H1 (cell line): ENCODE measurements at regions not wholly inside any gene's neighbourhood (a gene's known extent, or its start where the extent isn't known, plus 50 kb on each side); places are given as distances from the start of the nearest gene placed in this dataset.

Experiments used
- CTCF ChIA-PET: fragments of 300-600 bp; sonication (Branson Sonifier 250); formaldehyde crosslinking; loops from one replicate; lab custom pipeline; 2021; ENCODE audit not compliant: partially characterized antibody; lab: Charles Lee
- POLR2A ChIA-PET: fragments of 300-600 bp; sonication (Branson Sonifier 250); formaldehyde crosslinking; loops from one replicate; lab custom pipeline; 2021; ENCODE audit warnings: inconsistent platforms; ENCODE audit not compliant: partially characterized antibody; lab: Charles Lee
- DNase-seq, 2 experiments: peaks; one replicate each; pipeline versions ENCODE4 v3.0.0 to v3.0.0-alpha.2; 2010 to 2022; ENCODE audit warnings: low spot score in 2 of 2, low read depth in 1 of 2, mixed read lengths in 1 of 2
- FAIRE-seq: peaks from 2 replicates; lab custom pipeline; 2011; peaks lifted over from hg19 to GRCh38; lab: Jason Lieb, UNC
- H2AFZ ChIP-seq: 2 replicates; pipeline ENCODE4 v1.8.1; 2012; ENCODE audit warnings: low read length, inconsistent platforms
- H2AK5ac ChIP-seq: 2 replicates; pipeline ENCODE4 v1.6.1; 2013; ENCODE audit warnings: low read depth, low read length
- H2BK120ac ChIP-seq: replicated peaks from 2 replicates; pipeline ENCODE3; 2013; ENCODE audit warnings: low read depth, low read length, inconsistent platforms
- H2BK12ac ChIP-seq: 2 replicates; pipeline ENCODE4 v1.6.1; 2013; ENCODE audit warnings: low read depth, low read length
- H2BK15ac ChIP-seq: 2 replicates; pipeline ENCODE4 v1.6.1; 2013; ENCODE audit warnings: low read length
- H2BK20ac ChIP-seq: 2 replicates; pipeline ENCODE4 v1.6.1; 2013; ENCODE audit warnings: low read length
- H2BK5ac ChIP-seq: 2 replicates; pipeline ENCODE4 v1.6.1; 2013; ENCODE audit warnings: low read depth, low read length
- H3K14ac ChIP-seq: 2 replicates; pipeline ENCODE4 v1.6.1; 2013; ENCODE audit warnings: inconsistent platforms; ENCODE audit not compliant: insufficient read length
- H3K18ac ChIP-seq: 2 replicates; pipeline ENCODE4 v1.6.1; 2013; ENCODE audit warnings: low read length; ENCODE audit errors: extremely low read depth
- H3K23ac ChIP-seq: 2 replicates; pipeline ENCODE4 v1.6.1; 2013; ENCODE audit warnings: inconsistent platforms; ENCODE audit not compliant: insufficient read length
- H3K23me2 ChIP-seq: 2 replicates; pipeline ENCODE4 v1.6.1; 2013; ENCODE audit warnings: low read depth, low read length
- H3K27ac ChIP-seq: 2 replicates; pipeline ENCODE4 v1.6.1; 2011; ENCODE audit warnings: low read depth, low read length, inconsistent platforms
- H3K27me3 ChIP-seq, 4 experiments: replicated peaks in 1 of 4; 1 replicate in 1 of 4; 2 replicates in 3 of 4; pipeline versions ENCODE4 v1.6.1 to v1.8.1; 2011 to 2013; ENCODE audit warnings: low read length in 3 of 4, mild to moderate bottlenecking in 3 of 4, inconsistent platforms in 2 of 4, mixed read lengths in 2 of 4, moderate library complexity in 1 of 4; ENCODE audit not compliant: control insufficient read depth in 3 of 4, insufficient read depth in 3 of 4; ENCODE audit errors: extremely low read depth in 1 of 4
- H3K36me3 ChIP-seq, 4 experiments: 2 replicates each; pipeline versions ENCODE4 v1.6.1 to v1.8.1; 2011 to 2013; ENCODE audit warnings: mild to moderate bottlenecking in 4 of 4, low read length in 3 of 4, moderate library complexity in 2 of 4, control low read depth in 1 of 4, inconsistent platforms in 1 of 4; ENCODE audit not compliant: insufficient read depth in 4 of 4, control insufficient read depth in 2 of 4
- H3K4ac ChIP-seq: replicated peaks from 2 replicates; pipeline ENCODE3; 2013; ENCODE audit warnings: low read length, low read depth, mixed read lengths, inconsistent platforms; ENCODE audit not compliant: insufficient read length
- H3K4me1 ChIP-seq, 4 experiments: replicated peaks in 1 of 4; 1 replicate in 1 of 4; 2 replicates in 3 of 4; pipeline versions ENCODE4 v1.6.1 to v1.8.1; 2011 to 2013; ENCODE audit warnings: low read length in 3 of 4, inconsistent platforms in 2 of 4, mixed read lengths in 1 of 4; ENCODE audit not compliant: insufficient read depth in 4 of 4, control insufficient read depth in 3 of 4
- H3K4me2 ChIP-seq, 2 experiments: 2 replicates each; pipeline versions ENCODE4 v1.6.1 to v1.8.1; 2011 to 2013; ENCODE audit warnings: low read depth in 2 of 2, low read length in 2 of 2, control low read depth in 1 of 2, inconsistent platforms in 1 of 2, mild to moderate bottlenecking in 1 of 2; ENCODE audit not compliant: insufficient read depth in 1 of 2
- H3K4me3 ChIP-seq, 4 experiments: fragments of 200-600, 300-600 bp in 1 of 4; sonication (generic), shearing (Covaris generic), sonication (Bioruptor Twin) in 1 of 4; 2 replicates each; pipeline versions ENCODE4 v1.5.1 to v1.8.1; 2011 to 2016; ENCODE audit warnings: low read length in 4 of 4, low read depth in 3 of 4, control low read depth in 2 of 4, inconsistent platforms in 2 of 4, mild to moderate bottlenecking in 2 of 4, mixed read lengths in 1 of 4, moderate library complexity in 1 of 4; ENCODE audit not compliant: insufficient read depth in 2 of 4; ENCODE audit errors: extremely low read depth in 1 of 4
- H3K56ac ChIP-seq: replicated peaks from 2 replicates; pipeline ENCODE3; 2013; ENCODE audit warnings: low read depth, mild to moderate bottlenecking, mixed read lengths, low read length, inconsistent platforms; ENCODE audit not compliant: insufficient read length
- H3K79me1 ChIP-seq: 2 replicates; pipeline ENCODE4 v1.6.1; 2013; ENCODE audit warnings: low read depth, low read length, control low read depth
- H3K79me2 ChIP-seq, 2 experiments: 2 replicates each; pipeline versions ENCODE4 v1.6.1 to v1.8.1; 2012 to 2013; ENCODE audit warnings: low read length in 2 of 2, mild to moderate bottlenecking in 2 of 2, inconsistent platforms in 1 of 2; ENCODE audit not compliant: insufficient read depth in 2 of 2, control insufficient read depth in 1 of 2
- H3K9ac ChIP-seq, 4 experiments: replicated peaks in 1 of 4; 1 replicate in 1 of 4; 2 replicates in 3 of 4; pipeline versions ENCODE4 v1.6.1 to v1.8.1; 2011 to 2013; ENCODE audit warnings: low read depth in 3 of 4, low read length in 3 of 4, control low read depth in 2 of 4, mild to moderate bottlenecking in 2 of 4, moderate library complexity in 2 of 4, inconsistent platforms in 1 of 4; ENCODE audit errors: extremely low read depth in 1 of 4
- H3K9me3 ChIP-seq, 2 experiments: 2 replicates each; pipeline versions ENCODE4 v1.6.1 to v1.8.1; 2012 to 2013; ENCODE audit warnings: mild to moderate bottlenecking in 2 of 2, moderate library complexity in 2 of 2, control low read depth in 1 of 2, inconsistent platforms in 1 of 2, low read depth in 1 of 2, low read length in 1 of 2, mixed read lengths in 1 of 2; ENCODE audit not compliant: insufficient read depth in 2 of 2
- H4K20me1 ChIP-seq, 2 experiments: replicated peaks in 1 of 2; 2 replicates each; pipeline versions ENCODE3 to v1.8.1; 2011 to 2013; ENCODE audit warnings: inconsistent platforms in 2 of 2, low read length in 2 of 2, mild to moderate bottlenecking in 1 of 2; ENCODE audit not compliant: insufficient read depth in 2 of 2, control insufficient read depth in 1 of 2
- H4K5ac ChIP-seq: 2 replicates; pipeline ENCODE4 v1.6.1; 2013; ENCODE audit warnings: low read length, low read depth, mixed read lengths, inconsistent platforms; ENCODE audit not compliant: insufficient read length
- H4K8ac ChIP-seq: 2 replicates; pipeline ENCODE4 v1.8.0; 2013; ENCODE audit warnings: mild to moderate bottlenecking, moderate library complexity, low read length, inconsistent platforms; ENCODE audit not compliant: insufficient read depth; ENCODE audit errors: extremely low read depth
- H4K91ac ChIP-seq: replicated peaks from 2 replicates; pipeline ENCODE3; 2013; ENCODE audit warnings: low read length, mixed read lengths, inconsistent platforms; ENCODE audit not compliant: insufficient read length
- ATF2 ChIP-seq: IDR thresholded peaks from 2 replicates; pipeline ENCODE4 v1.6.1; 2012; ENCODE audit warnings: low read length, inconsistent platforms
- BCL11A ChIP-seq, 2 experiments: IDR thresholded peaks; one replicate each; pipeline ENCODE4 v1.6.1; 2011; ENCODE audit warnings: low read depth in 2 of 2, low read length in 2 of 2, mild to moderate bottlenecking in 2 of 2
- CBX5 ChIP-seq: fragments of 300-800, 300-1000 bp; sonication (generic); IDR thresholded peaks from 2 replicates; pipeline ENCODE4 v1.7.1; 2016; ENCODE audit warnings: antibody characterized with exemption, low read length, low read depth
- EGR1 ChIP-seq: IDR thresholded peaks from 2 replicates; pipeline ENCODE4 v1.6.1; 2011; ENCODE audit warnings: low read depth, low read length, borderline replicate concordance
- KDM5A ChIP-seq: fragments of 200-600 bp; IDR thresholded peaks from 2 replicates; pipeline ENCODE4 v1.7.1; 2012; ENCODE audit warnings: mild to moderate bottlenecking, low read length, inconsistent platforms, mixed read lengths
- MAX ChIP-seq: IDR thresholded peaks from 2 replicates; pipeline ENCODE4 v1.6.1; 2012; ENCODE audit warnings: inconsistent platforms
- RBBP5 ChIP-seq: IDR thresholded peaks from 2 replicates; pipeline ENCODE4 v1.7.1; 2012; ENCODE audit warnings: low read depth, mild to moderate bottlenecking, inconsistent platforms, low read length, moderate library complexity, borderline replicate concordance
- SIN3A ChIP-seq, 2 experiments: IDR thresholded peaks in 1 of 2; conservative IDR thresholded peaks in 1 of 2; 2 replicates each; pipeline ENCODE4 v1.6.1; 2011 to 2012; ENCODE audit warnings: low read length in 2 of 2, improper control_type of control experiment in 1 of 2, low read depth in 1 of 2, mild to moderate bottlenecking in 1 of 2
- SP4 ChIP-seq: IDR thresholded peaks from 2 replicates; pipeline ENCODE4 v1.6.1; 2012; ENCODE audit warnings: low read length, inconsistent platforms
- ZNF274 ChIP-seq: IDR thresholded peaks from 2 replicates; pipeline ENCODE4 v1.7.0; 2012; ENCODE audit warnings: low read length, borderline replicate concordance; ENCODE audit errors: extremely low read depth
- WGBS, 2 experiments: shearing (Covaris generic) in 1 of 2; methylation state at CpG; one replicate each; pipeline versions ENCODE4 v1.1.6 to v1.1.7; 2013 to 2015; ENCODE audit warnings: low lambda C conversion rate in 2 of 2, mixed read lengths in 2 of 2, inconsistent platforms in 1 of 2, low coverage in 1 of 2, missing lambda C conversion rate in 1 of 2; ENCODE audit not compliant: insufficient replicate concordance in 2 of 2, insufficient coverage in 1 of 2, insufficient read length in 1 of 2; ENCODE audit errors: extremely low coverage in 1 of 2, missing lambda C conversion rate in 1 of 2; 5-methylcytosine and 5-hydroxymethylcytosine counted together

GRCh38 chr14:71521238-71522135 is 410.7 kb upstream of the RGS6 start:
- no peak overlapping the region for H3K56ac ChIP-seq
- peaks cover 0 to 13% of the 10 kb centered on the region in 2 experiments; a peak in 2 of 4 replicates for H3K79me2 ChIP-seq
- no peaks in the 10 kb centered on the region; the same call in 1 of the 2 replicates for H3K79me1 ChIP-seq
- 0 out of 4 replicates have a peak, but pooled peaks cover 0 to 3% of the 10 kb centered on the region in 2 experiments for H3K9me3 ChIP-seq
- H4K20me1 ChIP-seq, result no peaks in the 10 kb centered on the region
- H3K14ac ChIP-seq, result no peak overlapping the region
- H4K8ac ChIP-seq, result no peak overlapping the region
- H2BK20ac ChIP-seq, result no peak overlapping the region
- H2BK5ac ChIP-seq, result no peak overlapping the region
- CTCF ChIA-PET, result no interaction called here
- H4K91ac ChIP-seq, result no peak overlapping the region
- H3K23ac ChIP-seq, result no peak overlapping the region
- H3K4me3 ChIP-seq, result no peak overlapping the region
- H4K5ac ChIP-seq, result no peak overlapping the region
- POLR2A ChIA-PET, result no interaction called here
- no peak for FAIRE-seq
- no peak for DNase-seq
- H3K36me3 ChIP-seq, result peaks cover 0 to 6% (median 0%) of the 10 kb centered on the region in 4 experiments; a peak in 1 of 8 replicates
- peaks cover 0 to 2% (median 0%) of the 10 kb centered on the region in 4 experiments; a peak in 1 of 7 replicates for H3K4me1 ChIP-seq
- H2AK5ac ChIP-seq, result no peak overlapping the region
- H3K27me3 ChIP-seq, result no peaks in the 10 kb centered on the region
- H3K9ac ChIP-seq, result no peak overlapping the region
- H2AFZ ChIP-seq, result no peak overlapping the region
- H3K18ac ChIP-seq, result no peak overlapping the region
- no peaks in the 10 kb centered on the region for H3K23me2 ChIP-seq
- no peak overlapping the region for H2BK12ac ChIP-seq
- 94% methylated on average over 3 of the region's 3 CpGs; no CpG with 5 or more reads in 1 of the 2 experiments for WGBS, 2 experiments
- H3K4ac ChIP-seq, result no peak overlapping the region
- no peak overlapping the region for H3K27ac ChIP-seq
- H2BK15ac ChIP-seq, result no peak overlapping the region
- H3K4me2 ChIP-seq, result no peak overlapping the region
- H2BK120ac ChIP-seq, result no peak overlapping the region
- TF ChIP-seq MAX, result no peak
- TF ChIP-seq SIN3A (conservative IDR thresholded peaks at IDR 0.05 in 1 of 2, IDR thresholded peaks at IDR 0.05 in 1 of 2; ENCODE audit: low read depth in 1 of 2, low read length in 2 of 2), result no peak
- no peak for TF ChIP-seq CBX5
- no peak for TF ChIP-seq EGR1
- TF ChIP-seq RBBP5, result no peak
- TF ChIP-seq SP4, result no peak
- TF ChIP-seq BCL11A (IDR thresholded peaks at IDR 0.05; ENCODE audit: low read depth in 2 of 2, low read length in 2 of 2), result no peak
- no peak for TF ChIP-seq KDM5A
- no peak for TF ChIP-seq ATF2
- no peak for TF ChIP-seq ZNF274
